GM13976 (cell line): ENCODE measurements at regions not wholly inside any gene's neighbourhood (a gene's known extent, or its start where the extent isn't known, plus 50 kb on each side); places are given as distances from the start of the nearest gene placed in this dataset.

ENCODE experiments used
- DNase-seq: peaks from one replicate; pipeline ENCODE4 v3.0.0; 2012; ENCODE audit warnings: low spot score
- CTCF ChIP-seq: IDR thresholded peaks from 2 replicates; pipeline ENCODE4 v1.5.1; 2012; ENCODE audit warnings: borderline replicate concordance, mild to moderate bottlenecking; ENCODE audit not compliant: insufficient read depth; ENCODE audit errors: extremely low read depth, missing control alignments, control extremely low read depth
- in situ Hi-C: fragments of 300-500 bp; cut with MboI; formaldehyde crosslinking; loops from one replicate; pipeline ENCODE4 v1.12.0; 2022; ENCODE audit warnings: low sequenced_read_pairs, mixed read lengths, inconsistent platforms; ENCODE audit not compliant: unreplicated experiment

- DNase-seq = no peak
- no peak for TF ChIP-seq CTCF
- in situ Hi-C loops = no loop called here
Measured at GRCh38 chr16:64892835-64893785, 228.8 kb downstream of the CDH11 start.

DNA sequence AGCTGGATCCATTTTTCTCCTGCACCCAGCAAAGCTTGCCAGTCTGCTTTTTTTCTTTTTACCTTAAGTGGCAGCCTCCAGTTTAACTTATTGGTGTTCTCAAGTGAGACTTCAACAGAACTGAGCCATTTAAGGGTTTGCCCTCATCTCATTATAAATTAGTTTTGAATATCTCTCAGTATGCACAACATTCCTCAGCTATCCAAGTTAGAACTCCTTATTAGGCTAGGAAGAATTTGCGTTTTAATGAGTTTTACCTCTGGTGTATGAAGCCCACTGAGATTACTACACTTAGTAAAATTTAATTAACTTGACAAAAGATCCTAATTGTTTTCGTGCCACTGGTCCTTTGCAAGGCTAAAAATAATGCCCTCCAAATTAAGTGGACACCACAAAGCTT, 232.4 kb downstream of the CDH11 start:
- in situ Hi-C loops = no loop called here
- DNase-seq = no peak
- TF ChIP-seq CTCF = no peak

- DNase-seq = no peak
- TF ChIP-seq CTCF = no peak
- in situ Hi-C loops = no loop called here
Measured at GRCh38 chr16:64887651-64888050, 234.2 kb downstream of the CDH11 start.

- in situ Hi-C loops = no loop called here
- TF ChIP-seq CTCF = no peak
- no peak for DNase-seq
Measured at GRCh38 chr16:64882078-64882784, 239.6 kb downstream of the CDH11 start.

DNA sequence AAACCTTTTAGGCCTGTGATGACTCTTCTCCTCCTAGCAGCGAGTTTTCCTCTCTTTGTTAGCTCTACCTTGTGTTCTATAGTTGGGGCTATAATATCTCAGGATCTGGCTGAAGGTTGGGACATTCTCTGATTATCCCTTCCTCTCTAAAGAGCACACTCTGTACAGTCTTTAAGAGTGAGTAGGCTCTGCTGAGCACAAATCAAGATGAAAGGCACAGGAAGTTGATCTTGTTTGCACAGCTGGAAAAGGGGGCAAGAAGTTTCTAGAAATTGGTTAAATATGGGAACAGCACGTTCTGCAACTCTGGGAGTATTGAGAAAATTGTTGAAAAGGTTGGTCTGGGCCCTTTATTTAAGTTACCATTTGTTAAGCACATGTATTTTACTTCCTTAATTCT, 240.9 kb downstream of the CDH11 start:
- no peak for DNase-seq
- no peak for TF ChIP-seq CTCF
- in situ Hi-C loops = no loop called here

GRCh38 chr16:64880006-64880405, 241.9 kb downstream of the CDH11 start:
- no peak for TF ChIP-seq CTCF
- DNase-seq = no peak

More at GRCh38 chr16:64880006-64880405, 241.9 kb downstream of the CDH11 start:
- in situ Hi-C loops = no loop called here
